OCI-LY7 (cell line): ENCODE measurements at regions not wholly inside any gene's neighbourhood (a gene's known extent, or its start where the extent isn't known, plus 50 kb on each side); places are given as distances from the start of the nearest gene placed in this dataset.
"Not testable (repeated sequence)": the region's sequence is repeated elsewhere in the genome, so short reads cannot be mapped to it uniquely, and the experiment has no call there.

ENCODE experiments used
- BruUV-seq: library from RNA; stranded (reverse); fragments of 400-500 nt; replicated peaks from 2 replicates; lab custom pipeline; 2021; lab: Mats Ljungman, UMichigan
- CTCF ChIA-PET: fragments of 300-600 bp; sonication (Branson Sonifier 250); formaldehyde crosslinking; loops from one replicate; lab custom pipeline; 2022; ENCODE audit warnings: antibody characterized with exemption; ENCODE audit not compliant: unreplicated experiment; lab: Charles Lee
- POLR2A ChIA-PET: fragments of 300-600 bp; sonication (Branson Sonifier 250); formaldehyde crosslinking; loops from one replicate; lab custom pipeline; 2022; ENCODE audit warnings: antibody characterized with exemption; lab: Charles Lee
- DNase-seq: peaks from one replicate; pipeline ENCODE4 v3.0.0-alpha.2; 2015; ENCODE audit warnings: low spot score
- H2AFZ ChIP-seq: fragments of 200-600 bp; sonication (generic), shearing (Covaris generic); 2 replicates; pipeline ENCODE4 v1.6.1; 2014; ENCODE audit warnings: mild to moderate bottlenecking, antibody characterized with exemption, low read length, moderate library complexity
- H3K27ac ChIP-seq: fragments of 200-600 bp; sonication (generic); 2 replicates; pipeline ENCODE4 v1.5.1; 2014; ENCODE audit warnings: mixed run types, low read depth, mild to moderate bottlenecking, moderate library complexity, low read length, inconsistent platforms; ENCODE audit not compliant: poor library complexity, severe bottlenecking
- H3K36me3 ChIP-seq: fragments of 200-600 bp; sonication (generic); 2 replicates; pipeline ENCODE4 v1.6.1; 2014; ENCODE audit warnings: mild to moderate bottlenecking, antibody characterized with exemption, low read length, moderate library complexity, mixed read lengths; ENCODE audit not compliant: insufficient read depth
- H3K4me1 ChIP-seq: fragments of 200-600 bp; sonication (generic); 2 replicates; pipeline ENCODE4 v1.5.1; 2014; ENCODE audit warnings: mild to moderate bottlenecking, low read length; ENCODE audit not compliant: insufficient read depth, poor library complexity, severe bottlenecking
- H3K4me2 ChIP-seq: fragments of 200-600 bp; sonication (generic); 2 replicates; pipeline ENCODE4 v1.6.1; 2014; ENCODE audit warnings: mild to moderate bottlenecking, low read length
- H3K4me3 ChIP-seq: fragments of 200-600 bp; sonication (generic); 2 replicates; pipeline ENCODE4 v1.5.1; 2014; ENCODE audit warnings: mild to moderate bottlenecking, low read depth, low read length; ENCODE audit not compliant: poor library complexity, severe bottlenecking
- H3K79me2 ChIP-seq: fragments of 200-600 bp; sonication (generic); 2 replicates; pipeline ENCODE4 v1.6.1; 2016; ENCODE audit warnings: low read depth, mild to moderate bottlenecking, low read length, moderate library complexity, mixed read lengths; ENCODE audit not compliant: insufficient read depth
- H3K9me2 ChIP-seq: fragments of 200-600 bp; sonication (generic); 2 replicates; pipeline ENCODE4 v1.6.1; 2016; ENCODE audit warnings: mild to moderate bottlenecking, low read length, mixed read lengths; ENCODE audit not compliant: insufficient read depth
- H3K9me3 ChIP-seq: fragments of 200-600 bp; sonication (generic); 2 replicates; pipeline ENCODE4 v1.6.1; 2014; ENCODE audit warnings: mild to moderate bottlenecking, mixed run types, low read length, mixed read lengths
- H4K20me1 ChIP-seq: fragments of 200-600 bp; sonication (generic); 2 replicates; pipeline ENCODE4 v1.6.1; 2014; ENCODE audit warnings: mild to moderate bottlenecking, antibody characterized with exemption, low read length, moderate library complexity, mixed read lengths; ENCODE audit not compliant: insufficient read depth
- CTCF ChIP-seq: fragments of 200-600 bp; sonication (generic); conservative IDR thresholded peaks from 2 replicates; pipeline ENCODE4 v1.5.1; 2014; ENCODE audit warnings: mild to moderate bottlenecking, antibody characterized with exemption, low read length, moderate library complexity, mixed read lengths
- EZH2phosphoT487 ChIP-seq: fragments of 200-600 bp; sonication (generic); IDR thresholded peaks from 2 replicates; pipeline ENCODE4 v1.6.1; 2018; ENCODE audit warnings: low read depth, borderline replicate concordance, mild to moderate bottlenecking, mixed run types, antibody characterized with exemption, low read length, moderate library complexity, mixed read lengths
- intact Hi-C: fragments of 100-400 bp; cut with micrococcal nuclease; formaldehyde crosslinking; loops from one replicate; pipeline ENCODE4 v1.10.0; 2022; ENCODE audit not compliant: unreplicated experiment

- no peaks in the 10 kb centered on the region for H3K4me1 ChIP-seq
Measured at GRCh38 chr2:52594026-52594425, 1173.6 kb upstream of the CHAC2 start.

GRCh38 chr2:52584071-52584470 is 1183.5 kb upstream of the CHAC2 start:
- H3K4me1 ChIP-seq, H2AFZ ChIP-seq, DNase-seq, BruUV-seq, intact Hi-C loops, H3K4me3 ChIP-seq, H3K9me3 ChIP-seq, CTCF ChIA-PET, H3K9me2 ChIP-seq, H3K4me2 ChIP-seq, H4K20me1 ChIP-seq, H3K36me3 ChIP-seq, H3K79me2 ChIP-seq, H3K27ac ChIP-seq: not testable (repeated sequence)
- POLR2A ChIA-PET: interaction anchor here (1.0 kb wide), 1 partner anchor 27 kb away, joined by 3 read pairs; no protein-coding TSS in a partner anchor

More at GRCh38 chr2:52594026-52594425, 1173.6 kb upstream of the CHAC2 start:
- H3K79me2 ChIP-seq: no peaks in the 10 kb centered on the region
- no peaks in the 10 kb centered on the region for H3K9me3 ChIP-seq
- POLR2A ChIA-PET: interaction anchor here (1.0 kb wide), 1 partner anchor 482 kb away, joined by 3 read pairs; no protein-coding TSS in a partner anchor
- CTCF ChIA-PET: no interaction called here
- DNase-seq: no peak
- no peaks in the 10 kb centered on the region for H4K20me1 ChIP-seq
- intact Hi-C loops: no loop called here
- TF ChIP-seq CTCF: no peak
- TF ChIP-seq EZH2phosphoT487: no peak
- H3K4me2 ChIP-seq: no peak overlapping the region
- no peak overlapping the region for H2AFZ ChIP-seq
- no peak overlapping the region for H3K4me3 ChIP-seq
- no TSS peak for BruUV-seq
- no peaks in the 10 kb centered on the region for H3K36me3 ChIP-seq
- H3K9me2 ChIP-seq: no peaks in the 10 kb centered on the region
- no peak overlapping the region for H3K27ac ChIP-seq

- POLR2A ChIA-PET: no interaction called here
- H3K9me3 ChIP-seq: no peaks in the 10 kb centered on the region
- H3K4me2 ChIP-seq: no peak overlapping the region
- no peak overlapping the region for H3K27ac ChIP-seq
- no peaks in the 10 kb centered on the region for H3K9me2 ChIP-seq
- no peak overlapping the region for H3K4me3 ChIP-seq
- intact Hi-C loops: no loop called here
- no peaks in the 10 kb centered on the region for H3K79me2 ChIP-seq
- H3K36me3 ChIP-seq: no peaks in the 10 kb centered on the region
- no peak for DNase-seq
- no peak overlapping the region for H2AFZ ChIP-seq
- BruUV-seq: no TSS peak
- no peaks in the 10 kb centered on the region for H3K4me1 ChIP-seq
- TF ChIP-seq EZH2phosphoT487: no peak
- no peak for TF ChIP-seq CTCF
- no peaks in the 10 kb centered on the region for H4K20me1 ChIP-seq
- CTCF ChIA-PET: no interaction called here
Measured at GRCh38 chr2:52572469-52572894, 1195.1 kb upstream of the CHAC2 start.
